SK-N-SH (cell line): ENCODE measurements at regions not wholly inside any gene's neighbourhood (a gene's known extent, or its start where the extent isn't known, plus 50 kb on each side); places are given as distances from the start of the nearest gene placed in this dataset.

ENCODE experiments used
- CTCF ChIP-seq: fragments of 200-600 bp; sonication (generic); IDR thresholded peaks from 2 replicates; pipeline ENCODE4 v1.6.1; 2017; ENCODE audit warnings: antibody characterized with exemption, mild to moderate bottlenecking, moderate library complexity
- EP300 ChIP-seq, 2 experiments: IDR thresholded peaks; 2 replicates each; pipeline versions ENCODE4 v1.4.0 to v1.6.1; 2012; ENCODE audit warnings: borderline replicate concordance in 1 of 2, low read depth in 1 of 2, low read length in 1 of 2
- FOXJ3 ChIP-seq: sonication (generic); formaldehyde crosslinking; IDR thresholded peaks from 2 replicates; pipeline ENCODE4 v1.5.1; 2020; ENCODE audit warnings: mild to moderate bottlenecking, missing genetic modification reagents
- FOXM1 ChIP-seq: IDR thresholded peaks from 2 replicates; pipeline ENCODE4 v1.4.0; 2012; ENCODE audit warnings: low read depth, mild to moderate bottlenecking
- GABPA ChIP-seq: IDR thresholded peaks from 2 replicates; pipeline ENCODE4 v1.4.0; 2012; ENCODE audit warnings: low read depth, mild to moderate bottlenecking
- IRF3 ChIP-seq: fragments of 150-350 bp; IDR thresholded peaks from 2 replicates; pipeline ENCODE4 v1.6.1; 2016; ENCODE audit warnings: mild to moderate bottlenecking, low read depth, low read length
- MAX ChIP-seq: IDR thresholded peaks from 2 replicates; pipeline ENCODE4 v1.4.0; 2012; ENCODE audit warnings: low read depth
- RAD21 ChIP-seq: IDR thresholded peaks from 2 replicates; pipeline ENCODE4 v1.6.1; 2012; ENCODE audit warnings: mild to moderate bottlenecking, low read length
- RCOR1 ChIP-seq: fragments of 150-350 bp; IDR thresholded peaks from 2 replicates; pipeline ENCODE4 v1.6.1; 2017; ENCODE audit warnings: antibody characterized with exemption, low read length
- RFX5 ChIP-seq: IDR thresholded peaks from 2 replicates; pipeline ENCODE4 v1.6.1; 2012; ENCODE audit warnings: mild to moderate bottlenecking, improper control_type of control experiment, low read length
- SIN3A ChIP-seq: IDR thresholded peaks from 2 replicates; pipeline ENCODE4 v1.6.1; 2012; ENCODE audit warnings: low read depth, mild to moderate bottlenecking, low read length, moderate library complexity, borderline replicate concordance
- TEAD4 ChIP-seq: IDR thresholded peaks from 2 replicates; pipeline ENCODE4 v1.4.0; 2012; ENCODE audit warnings: mild to moderate bottlenecking, borderline replicate concordance; ENCODE audit not compliant: insufficient read depth
- USF2 ChIP-seq: fragments of 150-350 bp; IDR thresholded peaks from 2 replicates; pipeline ENCODE4 v1.6.1; 2017; ENCODE audit warnings: antibody characterized with exemption, low read length, low read depth, borderline replicate concordance
- ZBTB33 ChIP-seq: IDR thresholded peaks from 2 replicates; pipeline ENCODE4 v1.4.0; 2012; ENCODE audit warnings: low read depth, borderline replicate concordance

GRCh38 chr5:13179407-13180087, 764.9 kb downstream of the DNAH5 start:
- no peak for TF ChIP-seq FOXM1
- TF ChIP-seq CTCF, result no peak
- TF ChIP-seq RAD21, result no peak
- TF ChIP-seq EP300 (IDR thresholded peaks at IDR 0.05; ENCODE audit: borderline replicate concordance in 1 of 2, low read depth in 1 of 2, low read length in 1 of 2), result no peak
- TF ChIP-seq RFX5, result no peak
- no peak for TF ChIP-seq USF2
- no peak for TF ChIP-seq TEAD4
- no peak for TF ChIP-seq IRF3
- TF ChIP-seq FOXJ3 (CRISPR knock-in tag), result no peak
- no peak for TF ChIP-seq SIN3A
- no peak for TF ChIP-seq GABPA
- no peak for TF ChIP-seq RCOR1
- no peak for TF ChIP-seq ZBTB33
- TF ChIP-seq MAX, result no peak
